Esophagus muscularis mucosa (tissue), 4 donors: ENCODE measurements at regions not wholly inside any gene's neighbourhood (a gene's known extent, or its start where the extent isn't known, plus 50 kb on each side); places are given as distances from the start of the nearest gene placed in this dataset.
"Not testable (repeated sequence)": the region's sequence is repeated elsewhere in the genome, so short reads cannot be mapped to it uniquely, and the experiment has no call there.

Experiments
- EP300 ChIP-seq: sonication (generic); formaldehyde crosslinking; IDR thresholded peaks from one replicate; pipeline ENCODE4 v1.6.1; 2017; ENCODE audit warnings: antibody characterized with exemption
- POLR2A ChIP-seq: fragments of 450-650 bp; IDR thresholded peaks from one replicate; pipeline ENCODE4 v1.6.1; 2017; ENCODE audit warnings: antibody characterized with exemption, moderate library complexity, mild to moderate bottlenecking, low read depth
- POLR2AphosphoS5 ChIP-seq, 2 donors: sonication (generic); formaldehyde crosslinking; IDR thresholded peaks; one replicate each; pipeline ENCODE4 v1.6.1; 2017; ENCODE audit warnings: antibody characterized with exemption in 2 of 2
- TF ChIP-seq, protein P1 (sequence below), 3 experiments: fragments of 200-600 bp in 2 of 3; fragments of 450-650 bp in 1 of 3; sonication (generic) in 2 of 3; IDR thresholded peaks; one replicate each; pipeline ENCODE4 v1.5.1; 2017 to 2019; ENCODE audit warnings: antibody characterized with exemption in 3 of 3, mild to moderate bottlenecking in 2 of 3, moderate library complexity in 1 of 3

DNA sequence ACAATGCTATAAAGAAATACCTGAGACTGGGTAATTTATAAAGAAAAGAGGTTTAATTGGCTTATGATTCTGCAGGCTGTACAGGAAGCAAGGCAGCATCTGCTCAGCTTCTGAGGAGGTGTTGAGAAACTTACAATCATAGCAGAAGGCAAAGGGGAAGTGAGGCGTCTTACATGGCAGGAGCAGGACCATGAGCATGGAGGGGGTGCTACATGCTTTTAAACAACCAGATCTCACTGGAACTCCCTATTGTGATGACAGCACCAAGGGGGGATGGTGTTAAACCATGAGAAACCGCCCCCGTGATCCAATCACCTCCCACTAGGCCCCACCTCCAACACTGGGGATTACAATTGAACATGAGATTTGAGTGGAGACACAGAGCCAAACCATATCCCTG, 163.7 kb upstream of the SLC38A2 start:
- not testable (repeated sequence) for TF ChIP-seq EP300; POLR2A; POLR2AphosphoS5 (IDR thresholded peaks at IDR 0.05)
- TF ChIP-seq, protein P1, sequence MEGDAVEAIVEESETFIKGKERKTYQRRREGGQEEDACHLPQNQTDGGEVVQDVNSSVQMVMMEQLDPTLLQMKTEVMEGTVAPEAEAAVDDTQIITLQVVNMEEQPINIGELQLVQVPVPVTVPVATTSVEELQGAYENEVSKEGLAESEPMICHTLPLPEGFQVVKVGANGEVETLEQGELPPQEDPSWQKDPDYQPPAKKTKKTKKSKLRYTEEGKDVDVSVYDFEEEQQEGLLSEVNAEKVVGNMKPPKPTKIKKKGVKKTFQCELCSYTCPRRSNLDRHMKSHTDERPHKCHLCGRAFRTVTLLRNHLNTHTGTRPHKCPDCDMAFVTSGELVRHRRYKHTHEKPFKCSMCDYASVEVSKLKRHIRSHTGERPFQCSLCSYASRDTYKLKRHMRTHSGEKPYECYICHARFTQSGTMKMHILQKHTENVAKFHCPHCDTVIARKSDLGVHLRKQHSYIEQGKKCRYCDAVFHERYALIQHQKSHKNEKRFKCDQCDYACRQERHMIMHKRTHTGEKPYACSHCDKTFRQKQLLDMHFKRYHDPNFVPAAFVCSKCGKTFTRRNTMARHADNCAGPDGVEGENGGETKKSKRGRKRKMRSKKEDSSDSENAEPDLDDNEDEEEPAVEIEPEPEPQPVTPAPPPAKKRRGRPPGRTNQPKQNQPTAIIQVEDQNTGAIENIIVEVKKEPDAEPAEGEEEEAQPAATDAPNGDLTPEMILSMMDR (IDR thresholded peaks at IDR 0.05), result not testable (repeated sequence)
